GM10248 (cell line): ENCODE measurements at regions not wholly inside any gene's neighbourhood (a gene's known extent, or its start where the extent isn't known, plus 50 kb on each side); places are given as distances from the start of the nearest gene placed in this dataset.

Source experiments
- CTCF ChIA-PET: fragments of 300-600 bp; sonication (Branson Sonifier 250); formaldehyde crosslinking; extraction: SDS; loops from one replicate; lab custom pipeline; 2021; ENCODE audit warnings: antibody characterized with exemption; lab: Yijun Ruan, JAX
- POLR2A ChIA-PET: fragments of 350-650 bp; sonication (Branson Sonifier 250); formaldehyde crosslinking; extraction: SDS; loops from one replicate; lab custom pipeline; 2020; ENCODE audit warnings: antibody characterized with exemption; lab: Yijun Ruan, JAX
- DNase-seq: peaks from one replicate; pipeline ENCODE4 v3.0.0; 2012; ENCODE audit errors: extremely low spot score
- TF ChIP-seq, protein P1 (sequence below): IDR thresholded peaks from 2 replicates; pipeline ENCODE4 v1.5.1; 2012; ENCODE audit warnings: mild to moderate bottlenecking, low read depth; ENCODE audit errors: extremely low read depth, missing control alignments, control extremely low read depth

DNA sequence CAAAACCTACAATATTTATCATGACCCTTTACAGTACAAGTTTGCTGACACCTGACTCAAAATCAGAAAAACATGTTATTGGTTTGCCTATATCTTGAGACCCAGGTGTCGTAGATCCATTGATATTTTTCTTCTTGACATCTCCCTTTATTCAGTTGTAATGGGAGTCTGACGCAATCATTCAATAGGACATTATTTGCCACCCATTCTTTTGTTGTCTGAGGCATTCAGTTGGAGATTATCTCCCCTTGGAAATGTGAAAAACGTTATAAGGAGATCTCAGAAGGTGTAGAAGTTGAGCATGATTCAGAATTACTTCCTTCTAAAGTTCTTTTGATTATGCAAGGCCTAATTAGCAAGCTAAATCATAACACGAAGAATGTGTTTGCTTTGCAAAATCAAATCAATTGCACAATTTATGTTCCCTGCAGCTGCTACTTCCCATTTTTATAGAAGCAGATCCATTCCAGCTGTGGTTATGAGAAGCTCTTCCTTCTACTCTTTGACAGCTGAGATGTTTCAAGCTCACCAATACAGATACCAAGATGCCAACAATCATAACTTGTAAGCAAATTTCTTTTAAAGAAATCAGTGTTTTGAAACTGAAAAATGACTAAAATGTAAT lies 228.2 kb upstream of the SYT1 start:
- TF ChIP-seq, protein P1, sequence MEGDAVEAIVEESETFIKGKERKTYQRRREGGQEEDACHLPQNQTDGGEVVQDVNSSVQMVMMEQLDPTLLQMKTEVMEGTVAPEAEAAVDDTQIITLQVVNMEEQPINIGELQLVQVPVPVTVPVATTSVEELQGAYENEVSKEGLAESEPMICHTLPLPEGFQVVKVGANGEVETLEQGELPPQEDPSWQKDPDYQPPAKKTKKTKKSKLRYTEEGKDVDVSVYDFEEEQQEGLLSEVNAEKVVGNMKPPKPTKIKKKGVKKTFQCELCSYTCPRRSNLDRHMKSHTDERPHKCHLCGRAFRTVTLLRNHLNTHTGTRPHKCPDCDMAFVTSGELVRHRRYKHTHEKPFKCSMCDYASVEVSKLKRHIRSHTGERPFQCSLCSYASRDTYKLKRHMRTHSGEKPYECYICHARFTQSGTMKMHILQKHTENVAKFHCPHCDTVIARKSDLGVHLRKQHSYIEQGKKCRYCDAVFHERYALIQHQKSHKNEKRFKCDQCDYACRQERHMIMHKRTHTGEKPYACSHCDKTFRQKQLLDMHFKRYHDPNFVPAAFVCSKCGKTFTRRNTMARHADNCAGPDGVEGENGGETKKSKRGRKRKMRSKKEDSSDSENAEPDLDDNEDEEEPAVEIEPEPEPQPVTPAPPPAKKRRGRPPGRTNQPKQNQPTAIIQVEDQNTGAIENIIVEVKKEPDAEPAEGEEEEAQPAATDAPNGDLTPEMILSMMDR: no peak
- CTCF ChIA-PET: interaction anchor here (1.3 kb wide), 1 partner anchor 8 kb away, joined by 3 read pairs; no protein-coding TSS in a partner anchor
- DNase-seq: no peak
- POLR2A ChIA-PET: no interaction called here

DNA sequence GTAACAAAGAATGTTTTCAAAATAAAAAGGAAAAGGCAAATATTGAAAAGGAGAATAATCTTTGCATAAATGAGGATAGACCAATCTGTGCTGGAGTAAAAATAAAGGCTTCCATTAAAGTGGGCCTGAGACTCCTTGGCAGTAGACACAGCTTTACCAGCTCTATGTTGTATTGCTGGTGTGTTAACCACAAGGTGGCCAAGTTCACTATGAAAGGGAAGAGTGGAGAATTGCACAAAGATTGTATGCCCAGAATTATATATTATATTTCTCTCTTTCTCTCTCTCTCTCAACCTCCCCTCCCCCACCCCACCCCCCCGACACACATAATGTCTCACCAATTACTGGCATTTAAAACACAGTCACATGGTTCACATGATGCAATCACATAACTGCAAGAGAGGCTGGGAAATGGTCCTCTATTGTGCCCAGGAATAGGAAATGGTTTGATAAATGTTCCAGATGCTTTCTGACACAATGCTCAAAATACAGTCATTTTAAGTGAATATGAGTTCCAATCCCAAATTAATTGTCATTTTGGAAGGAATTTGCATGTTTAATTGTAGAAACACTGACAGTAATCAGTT lies 222.6 kb upstream of the SYT1 start:
- TF ChIP-seq, protein P1: no peak
- ChIA-PET CTCF (no interaction called here), POLR2A (no interaction called here)
- no peak for DNase-seq

DNA sequence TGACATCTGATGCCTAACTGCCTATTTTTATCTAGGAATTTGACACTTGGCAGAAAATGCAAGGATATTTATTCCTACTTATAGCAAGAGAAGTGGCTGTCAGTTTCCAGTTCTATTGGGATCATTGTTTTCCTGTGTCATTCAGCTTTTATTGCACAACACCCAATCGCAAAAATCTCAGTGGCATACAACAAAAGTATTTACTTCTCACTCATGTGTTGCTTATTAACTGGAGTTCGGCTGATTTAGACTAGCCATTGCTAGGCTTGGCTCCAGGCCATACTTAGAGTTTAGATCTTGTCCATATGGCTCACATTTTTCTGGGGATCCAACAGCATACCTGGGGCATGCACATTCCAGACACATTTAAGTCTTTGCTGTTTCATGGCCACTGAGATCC lies 218.6 kb upstream of the SYT1 start:
- POLR2A ChIA-PET: no interaction called here
- CTCF ChIA-PET: interaction anchor here (1.0 kb wide), 1 partner anchor 21 kb away, joined by 3 read pairs; no protein-coding TSS in a partner anchor
- DNase-seq: no peak

DNA sequence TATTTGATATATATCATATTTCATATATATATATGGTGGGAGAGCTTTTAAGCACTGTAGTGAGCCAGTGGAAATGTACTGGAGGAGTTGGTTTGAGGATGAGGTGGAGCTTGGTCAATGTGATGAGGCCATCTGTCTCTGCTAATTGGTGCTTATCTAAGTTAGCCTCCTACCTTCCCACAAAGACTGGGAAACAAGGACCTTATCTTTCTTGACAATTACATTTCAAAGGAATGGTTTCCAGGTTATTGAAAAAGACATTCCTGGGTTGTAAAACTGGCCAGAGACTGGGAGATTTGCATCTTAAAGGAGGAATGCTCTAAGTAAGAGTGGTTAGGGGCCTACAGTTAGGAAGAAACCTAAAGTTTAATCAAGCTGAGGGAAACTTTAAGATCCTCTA lies 212.8 kb upstream of the SYT1 start:
- ChIA-PET CTCF (no interaction called here), POLR2A (no interaction called here)
- TF ChIP-seq, protein P1: no peak
- DNase-seq: no peak

More for the DNA sequence above, 218.6 kb upstream of the SYT1 start:
- TF ChIP-seq, protein P1: no peak

DNA sequence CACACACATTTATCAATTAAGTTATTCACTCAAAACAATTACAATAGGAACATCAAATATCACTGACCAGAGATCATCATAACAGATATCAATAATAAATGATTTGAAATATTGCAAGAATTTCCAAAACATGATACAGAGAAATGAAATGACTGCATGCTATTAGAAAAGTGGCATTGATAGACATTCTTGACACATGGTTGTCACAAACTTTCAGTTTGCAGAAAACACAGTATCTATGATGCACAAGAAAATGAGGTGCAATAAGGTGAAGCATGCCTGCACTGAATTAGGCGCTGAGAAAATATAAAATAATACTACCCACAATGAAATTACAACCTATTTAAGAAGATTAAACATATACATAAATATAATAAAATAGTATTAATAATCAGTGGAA lies 198.0 kb upstream of the SYT1 start:
- DNase-seq: no peak
- TF ChIP-seq, protein P1: no peak
- POLR2A ChIA-PET: no interaction called here
- CTCF ChIA-PET: no interaction called here

DNA sequence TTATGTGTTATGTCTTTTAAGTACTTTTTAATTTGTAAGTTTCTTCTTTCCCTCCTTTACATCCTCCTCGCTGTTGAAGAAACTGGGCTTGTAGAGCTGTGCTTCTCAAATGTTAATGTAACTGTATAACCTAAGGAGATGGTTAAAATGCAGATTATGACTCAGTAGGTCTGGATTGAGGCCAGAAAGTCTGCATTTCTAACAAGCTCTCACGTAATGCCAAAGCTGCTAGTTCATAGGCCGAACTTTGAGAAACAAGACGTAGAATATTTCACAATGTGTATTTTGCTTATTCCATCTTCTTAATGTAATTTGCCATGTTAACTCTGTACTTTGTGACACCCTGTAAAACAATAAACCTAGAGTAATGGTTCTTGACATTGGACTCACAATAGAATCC lies 193.3 kb upstream of the SYT1 start:
- no peak for DNase-seq
- ChIA-PET CTCF (interaction anchor here (1.4 kb wide), 1 partner anchor 9 kb away, joined by 3 read pairs; no protein-coding TSS in a partner anchor), POLR2A (no interaction called here)
- TF ChIP-seq, protein P1: no peak
